ENCODE measurements at regions not wholly inside any gene's neighbourhood (a gene's known extent, or its start where the extent isn't known, plus 50 kb on each side); places are given as distances from the start of the nearest gene placed in this dataset.

DNA sequence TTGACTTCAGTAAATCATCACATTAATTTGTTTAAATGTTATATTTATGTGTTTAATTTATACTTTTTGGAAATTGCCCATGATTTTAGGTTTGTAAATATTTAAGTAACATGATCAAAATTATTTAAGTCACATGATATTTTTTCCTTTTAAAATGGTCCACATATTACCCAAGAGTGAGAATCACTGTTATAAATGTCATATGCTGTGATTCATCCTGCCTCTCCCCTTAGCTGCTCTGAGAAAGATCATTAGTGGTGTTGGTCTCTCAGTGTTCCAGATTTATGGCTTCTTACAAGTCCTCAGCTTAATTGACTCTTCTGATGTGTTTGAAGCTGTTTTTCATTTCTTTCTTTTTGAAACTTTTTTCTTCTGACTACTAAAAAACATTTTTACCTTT, 70.1 kb downstream of the SPANXN4 start:
- TF ChIP-seq POLR2AphosphoS5 (IDR thresholded peaks at IDR 0.05; ENCODE audit: borderline replicate concordance, low read depth, low read length) (no peak), EZH2 (IDR thresholded peaks at IDR 0.05) (no peak)
